RCC 7860 (cell line): ENCODE measurements at regions not wholly inside any gene's neighbourhood (a gene's known extent, or its start where the extent isn't known, plus 50 kb on each side); places are given as distances from the start of the nearest gene placed in this dataset.

ENCODE experiments used
- DNase-seq: peaks from one replicate; pipeline ENCODE4 v3.0.0-alpha.2; 2015; ENCODE audit warnings: low spot score
- FAIRE-seq: peaks from 2 replicates; lab custom pipeline; 2012; peaks lifted over from hg19 to GRCh38; lab: Jason Lieb, UNC

GRCh38 chr1:213921311-213921710, 66.5 kb upstream of the PROX1 start:
- no peak for DNase-seq
- no peak for FAIRE-seq

GRCh38 chr1:213921712-213922111, 66.1 kb upstream of the PROX1 start:
- FAIRE-seq = no peak

GRCh38 chr1:213925531-213926182, 62.1 kb upstream of the PROX1 start:
- FAIRE-seq = no peak

More at GRCh38 chr1:213921712-213922111, 66.1 kb upstream of the PROX1 start:
- DNase-seq = no peak

GRCh38 chr1:213927846-213928245, 59.9 kb upstream of the PROX1 start:
- DNase-seq (no peak), FAIRE-seq (no peak)

More at GRCh38 chr1:213925531-213926182, 62.1 kb upstream of the PROX1 start:
- DNase-seq = no peak

GRCh38 chr1:213929398-213929797, 58.4 kb upstream of the PROX1 start:
- DNase-seq (no peak), FAIRE-seq (no peak)

- no peak for DNase-seq
- no peak for FAIRE-seq
Measured at GRCh38 chr1:213931836-213932235, 55.9 kb upstream of the PROX1 start.

- FAIRE-seq (no peak), DNase-seq (no peak)
Measured at GRCh38 chr1:213933336-213933735, 54.4 kb upstream of the PROX1 start.

GRCh38 chr1:213934649-213935048, 53.1 kb upstream of the PROX1 start:
- FAIRE-seq = peak; percentile 86
- DNase-seq = peak; percentile 67

GRCh38 chr1:213936571-213936970, 51.2 kb upstream of the PROX1 start:
- DNase-seq = no peak
- FAIRE-seq = no peak
